Lower lobe of right lung (tissue), 2 donors: ENCODE measurements at regions not wholly inside any gene's neighbourhood (a gene's known extent, or its start where the extent isn't known, plus 50 kb on each side); places are given as distances from the start of the nearest gene placed in this dataset.

Experiments
- ATAC-seq, 2 donors: fragments of 200-7000 bp; cut with Tn5 transposase; one replicate each; pipeline ENCODE4 v1.9.1; 2020 to 2022; ENCODE audit warnings: mild to moderate bottlenecking in 2 of 2, moderate library complexity in 2 of 2
- DNase-seq: peaks from one replicate; pipeline ENCODE4 v3.0.0-alpha.2; 2020
- H3K27ac ChIP-seq: fragments of 200-600 bp; one replicate; pipeline ENCODE4 v1.8.0; 2022
- H3K27me3 ChIP-seq: fragments of 200-600 bp; one replicate; pipeline ENCODE4 v1.8.0; 2022; ENCODE audit warnings: low read depth
- H3K36me3 ChIP-seq: fragments of 200-600 bp; one replicate; pipeline ENCODE4 v1.8.0; 2022; ENCODE audit warnings: mild to moderate bottlenecking
- H3K4me1 ChIP-seq: fragments of 200-600 bp; one replicate; pipeline ENCODE4 v1.8.0; 2022
- H3K4me3 ChIP-seq: fragments of 200-600 bp; one replicate; pipeline ENCODE4 v1.8.0; 2022; ENCODE audit warnings: mild to moderate bottlenecking
- H3K9me3 ChIP-seq: fragments of 200-600 bp; one replicate; pipeline ENCODE4 v1.8.0; 2022
- CTCF ChIP-seq: fragments of 200-600 bp; IDR thresholded peaks from one replicate; pipeline ENCODE4 v1.8.0; 2022; ENCODE audit warnings: antibody characterized with exemption, mild to moderate bottlenecking
- intact Hi-C: fragments of 100-400 bp; cut with DNase I; formaldehyde crosslinking; loops from one replicate; pipeline ENCODE4 v1.11.0; 2022
- donor health status: DM: no; HTN: yes; CAD: no; lungs with severe emphysema.

GRCh38 chr2:142234741-142235140 lies 103.9 kb upstream of the LRP1B start:
- no peaks in the 10 kb centered on the region for H3K9me3 ChIP-seq
- no peaks in the 10 kb centered on the region for H3K4me1 ChIP-seq
- ATAC-seq (no peak), DNase-seq (no peak)
- TF ChIP-seq CTCF, result no peak
- no peak overlapping the region for H3K27ac ChIP-seq
- no peaks in the 10 kb centered on the region for H3K27me3 ChIP-seq
- no peaks in the 10 kb centered on the region for H3K36me3 ChIP-seq
- no peak overlapping the region for H3K4me3 ChIP-seq
- intact Hi-C loops, result no loop called here

DNA sequence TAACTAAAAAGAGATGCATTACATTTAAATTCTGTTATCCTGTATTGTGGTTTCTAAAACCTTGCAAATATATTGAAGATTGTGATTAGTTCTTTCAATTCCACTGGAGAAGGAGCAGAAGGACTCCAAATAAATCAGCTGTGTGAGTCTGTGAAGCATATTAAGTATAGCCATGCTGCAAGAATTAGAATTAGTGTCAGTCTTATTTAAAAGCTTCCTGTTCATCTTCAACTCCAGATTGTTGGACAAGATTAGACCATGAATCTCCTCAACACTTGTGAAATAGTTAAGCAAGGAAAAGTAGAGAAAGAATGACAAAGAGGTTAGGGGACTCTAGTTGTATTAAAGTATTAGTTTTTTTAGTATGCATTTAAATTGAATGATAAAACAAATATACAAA lies 92.5 kb upstream of the LRP1B start:
- H3K4me3 ChIP-seq, result no peak overlapping the region
- no peak for TF ChIP-seq CTCF
- H3K4me1 ChIP-seq, result no peaks in the 10 kb centered on the region
- intact Hi-C loops, result no loop called here
- no peaks in the 10 kb centered on the region for H3K9me3 ChIP-seq
- DNase-seq (no peak), ATAC-seq (no peak)
- no peaks in the 10 kb centered on the region for H3K27me3 ChIP-seq
- H3K27ac ChIP-seq, result no peak overlapping the region
- H3K36me3 ChIP-seq, result no peaks in the 10 kb centered on the region

DNA sequence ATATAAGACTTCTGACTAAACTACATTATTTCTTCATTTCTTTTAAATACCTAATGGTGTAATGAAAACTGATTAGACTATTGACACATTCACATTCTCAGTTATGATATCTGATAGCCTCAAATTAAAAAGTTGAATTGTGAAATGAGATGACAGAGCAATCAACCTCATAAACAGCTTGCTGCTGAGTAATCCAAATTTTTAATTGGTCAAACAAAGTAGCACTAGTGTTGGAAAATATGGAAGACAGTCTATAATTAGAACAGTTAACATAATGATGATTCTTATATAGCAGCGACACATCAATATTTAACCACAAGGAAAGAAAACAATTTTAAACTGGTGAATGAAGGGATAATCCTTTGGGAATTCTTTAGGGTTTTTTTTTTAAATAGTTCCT lies 91.9 kb upstream of the LRP1B start:
- no peak overlapping the region for H3K4me3 ChIP-seq
- ATAC-seq, result no peak
- no peaks in the 10 kb centered on the region for H3K27me3 ChIP-seq
- no peaks in the 10 kb centered on the region for H3K4me1 ChIP-seq
- no peaks in the 10 kb centered on the region for H3K9me3 ChIP-seq
- no peak for TF ChIP-seq CTCF
- H3K36me3 ChIP-seq, result no peaks in the 10 kb centered on the region
- DNase-seq, result no peak
- intact Hi-C loops, result no loop called here
- H3K27ac ChIP-seq, result no peak overlapping the region

- no peaks in the 10 kb centered on the region for H3K36me3 ChIP-seq
- no peak overlapping the region for H3K27ac ChIP-seq
- intact Hi-C loops, result no loop called here
- no peak for TF ChIP-seq CTCF
- no peaks in the 10 kb centered on the region for H3K27me3 ChIP-seq
- H3K4me1 ChIP-seq, result no peaks in the 10 kb centered on the region
- no peak for DNase-seq
- no peak for ATAC-seq
- no peaks in the 10 kb centered on the region for H3K9me3 ChIP-seq
- H3K4me3 ChIP-seq, result no peak overlapping the region
Measured at GRCh38 chr2:142220901-142221300, 90.1 kb upstream of the LRP1B start.

- no peaks in the 10 kb centered on the region for H3K4me1 ChIP-seq
- intact Hi-C loops, result no loop called here
- H3K27me3 ChIP-seq, result no peaks in the 10 kb centered on the region
- no peak overlapping the region for H3K4me3 ChIP-seq
- no peak for TF ChIP-seq CTCF
- H3K27ac ChIP-seq, result no peak overlapping the region
- H3K36me3 ChIP-seq, result no peaks in the 10 kb centered on the region
- DNase-seq, result no peak
- H3K9me3 ChIP-seq, result no peaks in the 10 kb centered on the region
- ATAC-seq, result no peak
Measured at GRCh38 chr2:142220239-142220638, 89.4 kb upstream of the LRP1B start.

GRCh38 chr2:142218471-142218870 lies 87.7 kb upstream of the LRP1B start:
- ATAC-seq (no peak), DNase-seq (no peak)
- Histone ChIP-seq H3K9me3 (no peaks in the 10 kb centered on the region), H3K27ac (no peak overlapping the region), H3K36me3 (no peaks in the 10 kb centered on the region), H3K4me1 (no peaks in the 10 kb centered on the region), H3K27me3 (no peaks in the 10 kb centered on the region), H3K4me3 (no peak overlapping the region)
- intact Hi-C loops, result no loop called here
- TF ChIP-seq CTCF, result no peak
